GM18907 (cell line): ENCODE measurements at regions not wholly inside any gene's neighbourhood (a gene's known extent, or its start where the extent isn't known, plus 50 kb on each side); places are given as distances from the start of the nearest gene placed in this dataset.
A peak's percentile ranks its signal among the peaks of the same experiment; 100 is the strongest.
"Not testable (repeated sequence)": the region's sequence is repeated elsewhere in the genome, so short reads cannot be mapped to it uniquely, and the experiment has no call there.

ENCODE experiments used
- ATAC-seq: cut with Tn5 transposase; IDR thresholded peaks from one replicate; pipeline ENCODE4 v1.9.1; 2021; ENCODE audit warnings: mild to moderate bottlenecking, moderate library complexity; ENCODE audit not compliant: unreplicated experiment

GRCh38 chr5:50898966-50899365 is 232.5 kb downstream of the PARP8 start:
- no peak for ATAC-seq

GRCh38 chr5:50900952-50901510 is 234.6 kb downstream of the PARP8 start:
- ATAC-seq = no peak

DNA sequence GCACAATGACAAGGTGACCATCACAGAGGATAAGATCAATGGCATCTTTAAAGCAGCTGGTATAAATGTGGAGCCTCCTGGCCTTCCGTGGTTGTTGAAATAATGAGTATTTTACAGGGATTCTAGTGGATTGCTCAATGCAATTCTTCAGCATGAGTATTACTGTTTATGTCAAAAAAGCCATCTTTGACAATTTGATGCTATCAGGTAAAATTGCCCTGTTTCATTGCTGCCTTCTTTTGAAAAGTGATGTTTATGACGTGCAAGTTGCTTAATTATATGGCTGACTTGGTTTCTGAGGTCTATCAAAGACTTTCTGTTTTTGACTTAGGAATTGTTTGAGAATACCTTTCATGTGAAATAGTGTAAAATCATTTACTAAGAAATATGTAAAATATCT is 237.2 kb downstream of the PARP8 start:
- no peak for ATAC-seq

GRCh38 chr5:50905996-50906570 is 239.6 kb downstream of the PARP8 start:
- no peak for ATAC-seq

- not testable (repeated sequence) for ATAC-seq
Measured at GRCh38 chr5:50920160-50920559, 253.7 kb downstream of the PARP8 start.

DNA sequence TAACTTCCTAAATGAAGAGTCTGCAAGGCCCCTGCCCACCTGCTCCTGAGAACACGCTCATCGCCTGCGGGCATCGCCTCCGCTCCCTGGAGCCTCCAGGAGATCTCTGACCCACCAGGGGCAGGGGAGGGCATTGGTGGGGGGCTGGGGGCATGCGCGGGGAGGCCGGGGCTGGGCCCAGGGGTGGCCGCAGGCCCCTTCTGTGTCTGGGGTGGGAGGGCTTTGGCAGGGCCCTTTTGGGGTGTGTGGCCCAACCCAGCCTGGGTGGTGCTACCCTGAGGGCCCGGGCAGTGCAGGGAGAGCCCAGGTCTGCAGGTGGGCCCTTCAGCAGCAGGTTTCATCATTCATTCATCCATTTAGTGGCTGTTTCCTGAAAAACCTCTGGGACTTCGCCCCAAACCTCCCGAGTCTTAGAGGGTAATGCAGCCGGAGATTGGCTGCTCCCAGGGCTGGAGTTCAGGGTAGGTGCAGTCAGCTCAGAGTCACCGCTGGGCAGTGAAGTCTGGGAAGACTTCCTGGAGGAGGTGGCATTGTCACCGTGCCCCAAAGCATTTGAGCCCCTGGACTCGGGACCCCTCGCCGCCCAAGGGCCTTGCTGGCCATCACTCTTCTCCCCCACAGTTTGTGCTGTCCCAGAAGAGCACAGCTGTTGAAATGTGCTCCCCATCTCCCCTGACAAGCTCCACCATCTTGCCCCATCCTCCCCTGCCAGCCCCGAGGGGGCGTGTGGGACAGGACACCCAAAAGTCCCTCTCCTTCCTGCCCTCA is 255.1 kb downstream of the PARP8 start:
- ATAC-seq = no peak

- ATAC-seq = peak; percentile 97
Measured at GRCh38 chr5:50922134-50922941, 255.9 kb downstream of the PARP8 start.

- no peak for ATAC-seq
Measured at GRCh38 chr5:50922942-50923767, 256.7 kb downstream of the PARP8 start.

- ATAC-seq = no peak
Measured at GRCh38 chr5:50923768-50924494, 257.5 kb downstream of the PARP8 start.

- ATAC-seq = no peak
Measured at GRCh38 chr5:50927953-50928352, 261.5 kb downstream of the PARP8 start.

DNA sequence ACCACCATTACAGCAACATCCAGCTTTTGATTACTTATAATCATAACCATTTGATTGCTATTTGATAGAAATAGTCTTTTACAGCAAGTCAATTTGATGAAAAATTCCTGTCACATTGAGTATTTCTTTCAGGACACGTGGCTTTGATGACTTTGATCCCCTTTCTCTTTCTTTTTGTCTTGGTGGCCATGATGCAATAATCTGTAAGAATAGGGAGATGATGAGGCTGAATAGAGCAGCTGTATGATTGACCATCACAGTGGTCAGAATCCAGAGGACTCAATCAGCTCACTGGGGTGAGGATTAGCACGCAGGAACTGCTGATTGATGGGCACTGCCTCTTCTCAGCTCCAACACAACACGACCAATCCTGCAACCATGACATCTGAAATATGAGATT is 262.7 kb downstream of the PARP8 start:
- ATAC-seq = no peak

- ATAC-seq = no peak
Measured at GRCh38 chr5:50934343-50934742, 267.9 kb downstream of the PARP8 start.

GRCh38 chr5:50945139-50945538 is 278.7 kb downstream of the PARP8 start:
- ATAC-seq = no peak

DNA sequence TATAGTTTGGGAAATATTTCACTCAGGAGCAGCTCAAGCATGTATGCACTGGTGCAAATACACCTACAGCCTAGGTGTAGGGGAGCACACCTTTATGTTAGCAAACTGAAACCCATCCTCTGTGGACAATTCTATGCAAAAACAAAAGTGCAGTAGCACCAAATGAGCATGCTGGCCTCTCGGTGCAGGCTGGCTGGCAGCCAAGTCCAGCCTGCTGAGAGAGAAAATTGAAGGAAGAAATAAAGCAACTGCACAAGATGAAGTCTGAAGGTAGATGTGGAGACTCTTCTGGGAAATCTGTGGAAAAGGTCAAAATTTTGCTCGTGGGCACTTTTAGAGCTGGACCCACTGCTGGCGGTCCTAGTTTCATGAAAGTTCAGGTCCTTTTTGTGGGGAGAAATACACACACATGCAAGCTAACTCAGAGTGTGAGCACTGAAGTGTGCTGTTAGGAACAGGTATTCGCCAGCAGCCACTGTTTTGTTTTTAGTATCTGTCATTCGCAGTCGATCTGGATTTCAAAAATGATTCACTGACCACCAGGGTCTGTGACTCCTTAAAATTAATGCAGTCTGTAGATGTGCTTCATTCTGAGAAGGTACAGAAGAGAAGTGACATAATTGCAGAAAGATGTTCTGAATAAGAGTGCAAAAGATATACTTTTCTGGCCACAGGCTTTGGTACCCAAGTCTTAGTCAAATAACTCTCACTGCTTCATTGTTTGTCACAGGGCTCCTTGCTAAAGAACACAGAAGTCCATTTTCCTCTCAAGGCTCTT is 281.7 kb downstream of the PARP8 start:
- ATAC-seq = no peak

GRCh38 chr5:50953290-50953689 is 286.9 kb downstream of the PARP8 start:
- no peak for ATAC-seq

DNA sequence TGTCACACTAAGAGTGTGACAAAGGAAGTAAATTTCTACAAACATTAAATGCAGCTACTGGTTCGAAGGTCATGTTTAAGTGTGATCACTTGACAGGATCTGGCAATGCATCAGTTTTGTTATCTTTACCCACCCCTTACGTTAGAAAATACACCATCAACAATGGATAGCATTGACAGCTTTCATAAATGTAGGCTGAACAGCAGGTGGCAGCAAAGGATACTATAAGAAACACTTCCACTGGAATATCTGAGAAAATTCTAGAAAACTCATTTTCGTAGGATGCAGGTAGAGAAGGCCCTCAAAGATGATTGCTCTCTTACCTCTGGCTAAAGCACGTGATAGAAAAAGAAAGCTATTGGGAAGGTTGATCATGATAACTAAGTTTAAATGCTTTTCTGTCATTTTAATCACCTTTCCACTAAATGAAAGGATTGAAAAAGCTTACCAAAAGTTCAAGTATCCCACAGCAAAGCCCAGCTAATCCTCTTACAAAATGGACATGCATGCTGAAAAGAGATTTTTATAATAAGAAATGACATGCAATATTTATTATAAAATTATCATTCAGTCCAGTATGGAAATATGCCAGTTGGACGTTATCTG is 292.5 kb downstream of the PARP8 start:
- peak; percentile 47 for ATAC-seq

GRCh38 chr5:50962934-50963872 is 296.8 kb downstream of the PARP8 start:
- ATAC-seq = peak; percentile 91
